Endothelial cell of umbilical vein (primary cell): ENCODE measurements at regions not wholly inside any gene's neighbourhood (a gene's known extent, or its start where the extent isn't known, plus 50 kb on each side); places are given as distances from the start of the nearest gene placed in this dataset.

ENCODE experiments used
- BruUV-seq: library from RNA; stranded (reverse); fragments of 400-500 nt; replicated peaks from 2 replicates; lab custom pipeline; 2021; lab: Mats Ljungman, UMichigan
- CTCF ChIA-PET: fragments of 300-600, 350-600 bp; sonication (Branson Sonifier 250); formaldehyde crosslinking; loops from one replicate; lab custom pipeline; 2021; ENCODE audit warnings: antibody characterized with exemption, inconsistent platforms; lab: Charles Lee
- POLR2A ChIA-PET: fragments of 300-600, 350-600 bp; sonication (Branson Sonifier 250); formaldehyde crosslinking; loops from one replicate; lab custom pipeline; 2021; ENCODE audit warnings: antibody characterized with exemption, inconsistent platforms; lab: Charles Lee
- DNase-seq: peaks from one replicate; pipeline ENCODE4 v3.0.0-alpha.2; 2011; ENCODE audit warnings: low read depth, low spot score
- FAIRE-seq: peaks from 2 replicates; lab custom pipeline; 2011; peaks lifted over from hg19 to GRCh38; lab: Jason Lieb, UNC
- H2AFZ ChIP-seq: 2 replicates; pipeline ENCODE4 v1.6.0; 2012; ENCODE audit warnings: low read depth, low read length, control low read depth, inconsistent platforms
- H3K27ac ChIP-seq: 2 replicates; pipeline ENCODE4 v1.5.1; 2011; ENCODE audit warnings: low read depth, mild to moderate bottlenecking, control low read depth, low read length, moderate library complexity; ENCODE audit not compliant: insufficient read depth
- H3K27me3 ChIP-seq, 2 experiments: 2 replicates each; pipeline versions ENCODE4 v1.6.0 to v1.6.1; 2011; ENCODE audit warnings: low read length in 2 of 2, mixed read lengths in 1 of 2; ENCODE audit not compliant: control insufficient read depth in 2 of 2, insufficient read depth in 2 of 2
- H3K36me3 ChIP-seq, 2 experiments: 2 replicates in 1 of 2; 3 replicates in 1 of 2; pipeline ENCODE4 v1.5.1; 2011; ENCODE audit warnings: low read length in 2 of 2, mild to moderate bottlenecking in 1 of 2, moderate library complexity in 1 of 2; ENCODE audit not compliant: control insufficient read depth in 2 of 2, insufficient read depth in 2 of 2; ENCODE audit errors: extremely low read depth in 1 of 2
- H3K4me1 ChIP-seq: 3 replicates; pipeline ENCODE4 v1.5.1; 2011; ENCODE audit warnings: mild to moderate bottlenecking, low read length; ENCODE audit not compliant: control insufficient read depth, insufficient read depth; ENCODE audit errors: extremely low read depth
- H3K4me2 ChIP-seq: 2 replicates; pipeline ENCODE4 v1.6.1; 2011; ENCODE audit warnings: low read length, control low read depth, mixed read lengths; ENCODE audit not compliant: insufficient read depth
- H3K4me3 ChIP-seq, 3 experiments: fragments of 200-600 bp in 1 of 3; sonication (generic), shearing (Covaris generic) in 1 of 3; replicated peaks in 1 of 3; 2 replicates each; pipeline ENCODE4 v1.5.1; 2011 to 2016; ENCODE audit warnings: control low read depth in 3 of 3, low read length in 3 of 3, mild to moderate bottlenecking in 2 of 3, inconsistent platforms in 1 of 3, low read depth in 1 of 3, moderate library complexity in 1 of 3; ENCODE audit not compliant: insufficient read depth in 1 of 3
- H3K79me2 ChIP-seq: 2 replicates; pipeline ENCODE4 v1.6.0; 2012; ENCODE audit warnings: low read length, inconsistent platforms; ENCODE audit not compliant: control insufficient read depth, insufficient read depth
- H3K9ac ChIP-seq: replicated peaks from 2 replicates; pipeline ENCODE3; 2011; ENCODE audit warnings: low read length, control low read depth; ENCODE audit not compliant: insufficient read depth; ENCODE audit errors: extremely low read depth
- H3K9me1 ChIP-seq: replicated peaks from 3 replicates; pipeline ENCODE4 v1.6.0; 2011; ENCODE audit warnings: mild to moderate bottlenecking, low read length; ENCODE audit not compliant: control insufficient read depth, insufficient read depth; ENCODE audit errors: extremely low read depth
- H3K9me3 ChIP-seq: replicated peaks from 2 replicates; pipeline ENCODE4 v1.5.1; 2012; ENCODE audit warnings: low read length, inconsistent platforms; ENCODE audit not compliant: control insufficient read depth, insufficient read depth
- H4K20me1 ChIP-seq: replicated peaks from 2 replicates; pipeline ENCODE3; 2011; ENCODE audit warnings: mild to moderate bottlenecking, low read length; ENCODE audit not compliant: control insufficient read depth, insufficient read depth; ENCODE audit errors: extremely low read depth
- CTCF ChIP-seq, 2 donors: IDR thresholded peaks; 1 replicate in 1 of 2; 2 replicates in 1 of 2; pipeline ENCODE4 v1.5.1; 2011; ENCODE audit warnings: low read length in 2 of 2, mild to moderate bottlenecking in 2 of 2, moderate library complexity in 2 of 2, control low read depth in 1 of 2, inconsistent platforms in 1 of 2, low read depth in 1 of 2; ENCODE audit not compliant: insufficient read depth in 1 of 2; ENCODE audit errors: extremely low read depth in 1 of 2
- EZH2 ChIP-seq: IDR thresholded peaks from 2 replicates; pipeline ENCODE4 v1.6.1; 2012; ENCODE audit warnings: borderline replicate concordance, low read depth, mild to moderate bottlenecking, moderate library complexity, low read length, inconsistent platforms; ENCODE audit not compliant: severe bottlenecking
- FOS ChIP-seq: IDR thresholded peaks from 2 replicates; pipeline ENCODE4 v1.6.1; 2011; ENCODE audit warnings: mild to moderate bottlenecking, low read length, moderate library complexity, borderline replicate concordance; ENCODE audit not compliant: insufficient read depth
- GATA2 ChIP-seq: IDR thresholded peaks from 2 replicates; pipeline ENCODE4 v1.7.0; 2011; ENCODE audit warnings: low read depth, mild to moderate bottlenecking, moderate library complexity, mixed read lengths, low read length; ENCODE audit not compliant: insufficient read length, insufficient read depth
- JUN ChIP-seq: IDR thresholded peaks from 2 replicates; pipeline ENCODE4 v1.6.1; 2011; ENCODE audit warnings: borderline replicate concordance, low read depth; ENCODE audit not compliant: insufficient read length, insufficient read depth
- MAX ChIP-seq: IDR thresholded peaks from 2 replicates; pipeline ENCODE4 v1.6.1; 2011; ENCODE audit not compliant: insufficient read depth, insufficient read length
- MYC ChIP-seq: IDR thresholded peaks from one replicate; pipeline ENCODE4 v1.6.1; 2011; ENCODE audit warnings: mild to moderate bottlenecking, low read depth, low read length
- POLR2A ChIP-seq: IDR thresholded peaks from 2 replicates; pipeline ENCODE4 v1.6.1; 2012; ENCODE audit warnings: low read depth, mild to moderate bottlenecking, control low read depth, low read length
- POLR2AphosphoS5 ChIP-seq: IDR thresholded peaks from 2 replicates; pipeline ENCODE4 v1.6.1; 2012; ENCODE audit warnings: low read depth, mild to moderate bottlenecking, control low read depth, low read length, moderate library complexity; ENCODE audit not compliant: insufficient read depth
- dilution Hi-C: fragments of 300-500 bp; cut with MboI; formaldehyde crosslinking; loops from one replicate; pipeline ENCODE4 v1.15.0; 2019; ENCODE audit warnings: low sequenced_read_pairs; ENCODE audit not compliant: extremely low pct_ligation_motif_present
- intact Hi-C: fragments of 100-400 bp; cut with micrococcal nuclease; formaldehyde crosslinking; loops from one replicate; pipeline ENCODE4 v1.10.0; 2022

DNA sequence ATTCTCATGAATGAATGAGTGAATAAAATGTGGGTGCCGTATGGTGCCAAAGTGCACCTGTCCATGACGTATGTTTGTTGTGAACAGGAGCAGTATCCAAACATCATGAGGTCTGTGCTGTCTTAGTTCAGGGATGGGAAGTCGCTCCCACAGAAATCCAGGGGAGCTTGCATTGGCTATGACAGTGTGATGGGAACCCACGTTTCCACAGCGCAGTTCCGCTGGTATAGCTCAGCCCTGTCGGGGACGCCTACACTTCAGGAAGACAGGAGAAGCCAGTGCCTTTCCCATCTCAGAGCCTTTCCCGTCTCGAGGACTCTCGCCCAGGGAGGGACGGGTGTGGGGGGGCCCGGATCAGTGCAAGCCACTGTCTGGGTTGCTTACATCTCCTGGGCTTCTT, 69.8 kb downstream of the DACT2 start:
- H3K36me3 ChIP-seq, result no peaks in the 10 kb centered on the region
- H3K4me3 ChIP-seq, result no peak overlapping the region
- CTCF ChIA-PET, result no interaction called here
- intact Hi-C loops, result no loop called here
- no peak overlapping the region for H3K27ac ChIP-seq
- no peaks in the 10 kb centered on the region for H3K9me3 ChIP-seq
- DNase-seq (no peak), FAIRE-seq (no peak)
- no peak overlapping the region for H2AFZ ChIP-seq
- no peaks in the 10 kb centered on the region for H3K9me1 ChIP-seq
- no peaks in the 10 kb centered on the region for H3K4me1 ChIP-seq
- TF ChIP-seq MYC (no peak), JUN (no peak), CTCF (IDR thresholded peaks at IDR 0.05; ENCODE audit: extremely low read depth in 1 of 2, insufficient read depth in 1 of 2, low read depth in 1 of 2, low read length in 2 of 2) (no peak), GATA2 (no peak)
- no peaks in the 10 kb centered on the region for H4K20me1 ChIP-seq
- H3K4me2 ChIP-seq, result no peak overlapping the region
- POLR2A ChIA-PET, result no interaction called here
- H3K27me3 ChIP-seq, result no peaks in the 10 kb centered on the region
- BruUV-seq, result no TSS peak
- dilution Hi-C loops, result no loop called here
- no peaks in the 10 kb centered on the region for H3K79me2 ChIP-seq
- no peak overlapping the region for H3K9ac ChIP-seq

DNA sequence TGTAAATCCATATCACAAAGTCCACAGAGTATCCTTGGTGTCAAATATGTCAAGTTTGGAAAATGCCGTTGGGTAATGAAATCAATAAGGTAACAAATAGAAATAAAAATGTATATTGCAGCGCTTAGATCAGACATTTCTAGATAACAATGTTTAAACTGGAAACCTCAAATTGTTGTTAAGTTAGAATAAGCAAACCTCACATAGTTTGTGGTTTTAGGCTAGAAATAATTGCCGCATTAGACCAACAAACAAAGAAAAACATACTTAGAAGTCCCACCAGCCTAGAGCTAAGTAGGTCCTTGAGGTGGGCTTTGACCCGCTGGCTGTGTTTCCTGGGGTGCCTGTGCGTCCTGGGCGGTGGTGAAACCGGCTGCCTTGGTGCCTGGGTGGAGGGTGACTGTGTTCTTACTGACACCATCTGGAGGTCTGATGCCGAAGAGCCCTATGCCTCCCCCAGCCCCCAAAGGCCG, 71.4 kb downstream of the DACT2 start:
- no peak overlapping the region for H3K4me3 ChIP-seq
- ChIA-PET POLR2A (no interaction called here), CTCF (no interaction called here)
- no peaks in the 10 kb centered on the region for H3K9me1 ChIP-seq
- no peaks in the 10 kb centered on the region for H3K36me3 ChIP-seq
- no peak for TF ChIP-seq FOS
- no peak for TF ChIP-seq GATA2
- no peak for TF ChIP-seq MAX
- no peak for TF ChIP-seq JUN
- no peak for TF ChIP-seq POLR2AphosphoS5
- no peak for TF ChIP-seq MYC
- no peak for TF ChIP-seq EZH2
- TF ChIP-seq CTCF (IDR thresholded peaks at IDR 0.05; ENCODE audit: extremely low read depth in 1 of 2, insufficient read depth in 1 of 2, low read depth in 1 of 2, low read length in 2 of 2), result no peak
- TF ChIP-seq POLR2A, result no peak
- DNase-seq, result no peak
- H3K9me3 ChIP-seq, result no peaks in the 10 kb centered on the region
- H3K27ac ChIP-seq, result no peak overlapping the region
- no peaks in the 10 kb centered on the region for H3K4me1 ChIP-seq
- H3K79me2 ChIP-seq, result no peaks in the 10 kb centered on the region
- no TSS peak for BruUV-seq
- FAIRE-seq, result no peak
- H2AFZ ChIP-seq, result no peak overlapping the region
- dilution Hi-C loops (no loop called here), intact Hi-C loops (no loop called here)
- H3K9ac ChIP-seq, result no peak overlapping the region
- H3K27me3 ChIP-seq, result no peaks in the 10 kb centered on the region
- no peaks in the 10 kb centered on the region for H4K20me1 ChIP-seq
- H3K4me2 ChIP-seq, result no peak overlapping the region
